ENCODE measurements at regions not wholly inside any gene's neighbourhood (a gene's known extent, or its start where the extent isn't known, plus 50 kb on each side); places are given as distances from the start of the nearest gene placed in this dataset.

DNA sequence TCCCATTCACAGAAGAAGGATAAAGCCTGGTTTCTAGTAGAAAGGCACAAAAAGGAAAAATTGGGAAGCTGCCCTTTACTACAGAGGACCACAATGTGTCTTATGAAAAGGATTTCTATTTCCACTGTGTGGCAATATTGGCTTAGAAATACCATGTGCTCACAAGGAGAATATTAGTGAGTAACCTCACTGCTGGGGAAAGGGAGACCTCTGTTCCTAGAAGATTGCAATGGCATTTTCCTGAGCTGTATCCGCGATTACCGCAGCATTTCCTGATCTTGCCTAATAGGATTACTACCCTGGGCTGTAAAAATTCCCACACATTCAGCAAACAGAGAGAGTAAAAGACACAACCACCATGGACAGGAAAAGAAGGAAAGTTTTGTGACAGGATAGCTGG is 308.8 kb upstream of the TECRL start:
- Histone ChIP-seq H4K8ac (ENCODE audit: low read depth, low read length) (no peak overlapping the region), H3K18ac (ENCODE audit: low read length) (no peak overlapping the region), H2AK5ac (ENCODE audit: low read length) (no peak overlapping the region), H3K36me3 (ENCODE audit: control insufficient read depth in 1 of 2, insufficient read depth in 2 of 2, low read length in 2 of 2) (no peaks in the 10 kb centered on the region), H3K4me3 (ENCODE audit: low read depth, low read length) (no peak overlapping the region), H4K12ac (ENCODE audit: low read depth, low read length) (no peak overlapping the region), H3K27ac (ENCODE audit: low read depth, low read length) (no peak overlapping the region), H3K9me3 (ENCODE audit: insufficient read depth, low read depth, low read length) (peaks cover 1% of the 10 kb centered on the region), H3K79me2 (ENCODE audit: control insufficient read depth, insufficient read depth, low read length, poor library complexity) (no peaks in the 10 kb centered on the region), H3K27me3 (ENCODE audit: insufficient read depth, low read length) (no peaks in the 10 kb centered on the region), H4K91ac (ENCODE audit: low read depth, low read length) (no peak overlapping the region), H3K79me1 (ENCODE audit: low read length) (no peaks in the 10 kb centered on the region), H3K4ac (ENCODE audit: low read depth, low read length) (no peak overlapping the region), H2BK5ac (ENCODE audit: low read depth, low read length, poor library complexity) (no peak overlapping the region), H3K9ac (ENCODE audit: low read length) (no peak overlapping the region), H2BK120ac (ENCODE audit: insufficient read depth, low read length, poor library complexity) (no peak overlapping the region), H3K4me2 (ENCODE audit: low read length) (no peak overlapping the region), H3K4me1 (ENCODE audit: control insufficient read depth in 1 of 2, insufficient read depth in 2 of 2, low read length in 2 of 2) (no peaks in the 10 kb centered on the region), H3K23ac (ENCODE audit: low read length) (no peak overlapping the region), H2BK12ac (ENCODE audit: low read length) (no peak overlapping the region), H3K14ac (ENCODE audit: low read length) (no peak overlapping the region), H2AFZ (ENCODE audit: insufficient read depth, low read length, poor library complexity) (no peak overlapping the region)
- DNase-seq: no peak
- no CpG with 5 or more reads among the region's 3 CpGs for WGBS (ENCODE audit: extremely low coverage, insufficient coverage, insufficient read length)

DNA sequence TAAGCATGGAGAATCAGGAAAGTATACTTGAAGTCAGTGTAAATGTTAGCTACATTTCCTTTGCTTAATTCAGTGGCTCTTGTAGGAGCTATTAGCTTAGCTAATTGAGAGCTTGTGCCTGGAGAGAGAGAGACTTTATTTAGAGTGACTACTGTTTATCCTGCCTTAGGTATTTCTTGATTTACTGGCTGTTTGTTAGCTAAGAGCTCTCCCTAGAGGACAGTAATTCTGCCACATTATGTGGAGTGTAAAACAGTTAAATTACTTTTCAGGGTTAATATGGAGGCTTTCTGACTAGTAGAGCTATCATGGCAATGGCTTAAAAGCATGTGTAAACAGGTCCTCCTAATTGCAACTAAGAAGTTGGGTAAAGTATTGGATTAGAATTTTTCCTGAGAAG is 306.5 kb upstream of the TECRL start:
- Histone ChIP-seq H3K4ac (ENCODE audit: low read depth, low read length) (no peak overlapping the region), H3K4me1 (ENCODE audit: control insufficient read depth in 1 of 2, insufficient read depth in 2 of 2, low read length in 2 of 2) (no peaks in the 10 kb centered on the region), H2BK5ac (ENCODE audit: low read depth, low read length, poor library complexity) (no peak overlapping the region), H4K12ac (ENCODE audit: low read depth, low read length) (no peak overlapping the region), H3K36me3 (ENCODE audit: control insufficient read depth in 1 of 2, insufficient read depth in 2 of 2, low read length in 2 of 2) (no peaks in the 10 kb centered on the region), H2AK5ac (ENCODE audit: low read length) (no peak overlapping the region), H2AFZ (ENCODE audit: insufficient read depth, low read length, poor library complexity) (no peak overlapping the region), H2BK120ac (ENCODE audit: insufficient read depth, low read length, poor library complexity) (no peak overlapping the region), H2BK12ac (ENCODE audit: low read length) (no peak overlapping the region), H3K4me2 (ENCODE audit: low read length) (no peak overlapping the region), H3K9ac (ENCODE audit: low read length) (no peak overlapping the region), H3K18ac (ENCODE audit: low read length) (no peak overlapping the region), H3K9me3 (ENCODE audit: insufficient read depth, low read depth, low read length) (peaks cover 1% of the 10 kb centered on the region), H3K4me3 (ENCODE audit: low read depth, low read length) (no peak overlapping the region), H4K91ac (ENCODE audit: low read depth, low read length) (no peak overlapping the region), H3K27ac (ENCODE audit: low read depth, low read length) (no peak overlapping the region), H3K14ac (ENCODE audit: low read length) (no peak overlapping the region), H3K23ac (ENCODE audit: low read length) (no peak overlapping the region), H4K8ac (ENCODE audit: low read depth, low read length) (no peak overlapping the region), H3K79me2 (ENCODE audit: control insufficient read depth, insufficient read depth, low read length, poor library complexity) (no peaks in the 10 kb centered on the region), H3K27me3 (ENCODE audit: insufficient read depth, low read length) (no peaks in the 10 kb centered on the region), H3K79me1 (ENCODE audit: low read length) (no peaks in the 10 kb centered on the region)
- no peak for DNase-seq

DNA sequence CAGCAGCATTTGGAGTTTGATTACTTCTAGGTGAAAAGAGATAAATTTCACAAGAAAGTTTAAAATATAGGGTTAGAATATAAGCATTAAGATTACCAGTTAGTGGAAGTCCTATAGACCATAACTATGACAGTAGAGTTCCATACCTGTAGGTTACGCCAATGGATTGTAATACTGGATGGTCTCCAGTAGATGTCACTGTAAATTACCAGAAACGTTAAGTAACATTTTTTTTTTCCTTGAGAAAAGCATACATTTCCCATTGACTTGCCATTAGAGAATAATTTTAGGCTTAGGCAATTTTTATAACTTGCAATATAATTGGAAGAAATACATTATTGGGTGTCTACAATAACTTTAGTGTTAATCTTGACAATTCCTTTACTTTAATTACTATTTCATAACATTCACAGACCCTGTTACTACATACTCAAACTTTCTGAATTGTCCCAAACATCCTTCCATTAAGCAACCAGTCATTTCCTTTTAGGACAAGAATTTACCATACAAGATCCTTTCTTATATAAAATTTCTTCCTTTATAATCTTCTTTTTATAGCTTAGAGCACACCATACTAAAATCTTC is 304.1 kb upstream of the TECRL start:
- WGBS (ENCODE audit: extremely low coverage, insufficient coverage, insufficient read length): no CpG with 5 or more reads among the region's 2 CpGs
- H3K4ac ChIP-seq (ENCODE audit: low read depth, low read length): no peak overlapping the region
- H3K14ac ChIP-seq (ENCODE audit: low read length): no peak overlapping the region
- H2AK5ac ChIP-seq (ENCODE audit: low read length): no peak overlapping the region
- H3K79me1 ChIP-seq (ENCODE audit: low read length): no peaks in the 10 kb centered on the region
- no peak overlapping the region for H3K4me3 ChIP-seq (ENCODE audit: low read depth, low read length)
- DNase-seq: peak in 1 of 2 donors; percentile 65
- H2BK120ac ChIP-seq (ENCODE audit: insufficient read depth, low read length, poor library complexity): no peak overlapping the region
- H3K4me2 ChIP-seq (ENCODE audit: low read length): no peak overlapping the region
- no peaks in the 10 kb centered on the region for H3K79me2 ChIP-seq (ENCODE audit: control insufficient read depth, insufficient read depth, low read length, poor library complexity)
- no peak overlapping the region for H4K12ac ChIP-seq (ENCODE audit: low read depth, low read length)
- H3K27me3 ChIP-seq (ENCODE audit: insufficient read depth, low read length): no peaks in the 10 kb centered on the region
- H2BK12ac ChIP-seq (ENCODE audit: low read length): no peak overlapping the region
- no peak overlapping the region for H2AFZ ChIP-seq (ENCODE audit: insufficient read depth, low read length, poor library complexity)
- no peaks in the 10 kb centered on the region for H3K36me3 ChIP-seq (ENCODE audit: control insufficient read depth in 1 of 2, insufficient read depth in 2 of 2, low read length in 2 of 2)
- no peaks in the 10 kb centered on the region for H3K9me3 ChIP-seq (ENCODE audit: insufficient read depth, low read depth, low read length)
- H3K27ac ChIP-seq (ENCODE audit: low read depth, low read length): no peak overlapping the region
- no peak overlapping the region for H4K8ac ChIP-seq (ENCODE audit: low read depth, low read length)
- no peak overlapping the region for H3K9ac ChIP-seq (ENCODE audit: low read length)
- H3K4me1 ChIP-seq (ENCODE audit: control insufficient read depth in 1 of 2, insufficient read depth in 2 of 2, low read length in 2 of 2): no peaks in the 10 kb centered on the region
- no peak overlapping the region for H2BK5ac ChIP-seq (ENCODE audit: low read depth, low read length, poor library complexity)
- H3K18ac ChIP-seq (ENCODE audit: low read length): no peak overlapping the region
- H3K23ac ChIP-seq (ENCODE audit: low read length): no peak overlapping the region
- H4K91ac ChIP-seq (ENCODE audit: low read depth, low read length): no peak overlapping the region

DNA sequence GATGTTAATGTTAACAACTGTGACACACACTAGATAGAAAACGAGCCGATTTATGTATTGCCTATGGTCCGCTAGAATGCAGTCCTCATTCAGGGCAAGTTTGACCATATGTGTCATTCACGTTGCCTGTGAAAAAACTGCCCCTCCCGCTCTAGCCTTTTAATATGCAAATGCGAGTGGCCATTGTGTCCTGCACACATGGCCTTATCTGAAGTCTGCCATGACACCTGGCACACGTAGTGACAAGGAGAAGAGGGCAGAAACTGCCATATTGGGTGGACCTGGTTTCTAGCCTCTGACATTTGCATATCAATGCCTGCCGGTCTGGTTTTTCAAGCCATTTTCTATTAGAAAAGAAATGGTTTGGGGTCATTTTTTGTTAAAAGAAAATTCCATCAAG is 303.3 kb upstream of the TECRL start:
- H4K12ac ChIP-seq (ENCODE audit: low read depth, low read length): no peak overlapping the region
- H3K27me3 ChIP-seq (ENCODE audit: insufficient read depth, low read length): no peaks in the 10 kb centered on the region
- no peak overlapping the region for H3K23ac ChIP-seq (ENCODE audit: low read length)
- no peak overlapping the region for H4K8ac ChIP-seq (ENCODE audit: low read depth, low read length)
- H3K36me3 ChIP-seq (ENCODE audit: control insufficient read depth in 1 of 2, insufficient read depth in 2 of 2, low read length in 2 of 2): no peaks in the 10 kb centered on the region
- H3K4ac ChIP-seq (ENCODE audit: low read depth, low read length): no peak overlapping the region
- no peak for DNase-seq
- no peaks in the 10 kb centered on the region for H3K79me1 ChIP-seq (ENCODE audit: low read length)
- no peak overlapping the region for H2AK5ac ChIP-seq (ENCODE audit: low read length)
- no peak overlapping the region for H3K27ac ChIP-seq (ENCODE audit: low read depth, low read length)
- no peak overlapping the region for H2BK5ac ChIP-seq (ENCODE audit: low read depth, low read length, poor library complexity)
- no peaks in the 10 kb centered on the region for H3K9me3 ChIP-seq (ENCODE audit: insufficient read depth, low read depth, low read length)
- WGBS (ENCODE audit: extremely low coverage, insufficient coverage, insufficient read length): no CpG with 5 or more reads among the region's 8 CpGs
- no peak overlapping the region for H2AFZ ChIP-seq (ENCODE audit: insufficient read depth, low read length, poor library complexity)
- no peak overlapping the region for H3K14ac ChIP-seq (ENCODE audit: low read length)
- H2BK120ac ChIP-seq (ENCODE audit: insufficient read depth, low read length, poor library complexity): no peak overlapping the region
- H3K18ac ChIP-seq (ENCODE audit: low read length): no peak overlapping the region
- no peak overlapping the region for H3K4me2 ChIP-seq (ENCODE audit: low read length)
- H3K9ac ChIP-seq (ENCODE audit: low read length): no peak overlapping the region
- H4K91ac ChIP-seq (ENCODE audit: low read depth, low read length): no peak overlapping the region
- H3K79me2 ChIP-seq (ENCODE audit: control insufficient read depth, insufficient read depth, low read length, poor library complexity): no peaks in the 10 kb centered on the region
- no peak overlapping the region for H3K4me3 ChIP-seq (ENCODE audit: low read depth, low read length)
- H3K4me1 ChIP-seq (ENCODE audit: control insufficient read depth in 1 of 2, insufficient read depth in 2 of 2, low read length in 2 of 2): no peaks in the 10 kb centered on the region
- H2BK12ac ChIP-seq (ENCODE audit: low read length): no peak overlapping the region
